ENCODE measurements at regions not wholly inside any gene's neighbourhood (a gene's known extent, or its start where the extent isn't known, plus 50 kb on each side); places are given as distances from the start of the nearest gene placed in this dataset.

GRCh38 chr17:30594223-30594952 is 117.2 kb downstream of the GOSR1 start (continued):
- TF ChIP-seq ZNF850 (CRISPR knock-in tag; conservative IDR thresholded peaks at IDR 0.05) (no peak), ZNF710 (CRISPR knock-in tag; IDR thresholded peaks at IDR 0.05; ENCODE audit: borderline replicate concordance) (0 out of 2 replicates have a peak, but pooled peaks have one; percentile 10), ZNF530 (CRISPR knock-in tag; IDR thresholded peaks at IDR 0.05; ENCODE audit: low read depth) (no peak), ZSCAN25 (CRISPR knock-in tag; IDR thresholded peaks at IDR 0.05) (no peak), HCFC1 (IDR thresholded peaks at IDR 0.05; ENCODE audit: low read depth, low read length) (no peak), SRSF9 (IDR thresholded peaks at IDR 0.05; ENCODE audit: borderline replicate concordance, insufficient read depth, low read depth, low read length, poor library complexity, severe bottlenecking) (no peak), NR0B2 (CRISPR knock-in tag; IDR thresholded peaks at IDR 0.05) (no peak), PAXIP1 (CRISPR knock-in tag; conservative IDR thresholded peaks at IDR 0.05) (no peak), MYPOP (CRISPR knock-in tag; IDR thresholded peaks at IDR 0.05) (no peak), SPEN (CRISPR knock-in tag; IDR thresholded peaks at IDR 0.05; ENCODE audit: low read depth) (0 out of 2 replicates have a peak, but pooled peaks have one; percentile 19), ISL2 (CRISPR knock-in tag; IDR thresholded peaks at IDR 0.05) (no peak)
